NCI-H1092 treated with DMSO at 0.1 percent for 48 hours (cell line): ENCODE measurements at regions not wholly inside any gene's neighbourhood (a gene's known extent, or its start where the extent isn't known, plus 50 kb on each side); places are given as distances from the start of the nearest gene placed in this dataset.

Source experiments
- DNase-seq: peaks from one replicate; lab custom pipeline; 2025; lab: John Stamatoyannopoulos, UW

- DNase-seq = no peak
Observed at GRCh38 chr2:78941751-78942150, 83.8 kb upstream of the REG3G start.

GRCh38 chr2:78963881-78964280 lies 61.6 kb upstream of the REG3G start:
- DNase-seq = no peak

- DNase-seq = no peak
Observed at GRCh38 chr2:78967294-78967693, 58.2 kb upstream of the REG3G start.

GRCh38 chr2:78973630-78974029 lies 51.9 kb upstream of the REG3G start:
- no peak for DNase-seq
